SH-SY5Y (cell line): ENCODE measurements at regions not wholly inside any gene's neighbourhood (a gene's known extent, or its start where the extent isn't known, plus 50 kb on each side); places are given as distances from the start of the nearest gene placed in this dataset.

ENCODE experiments used
- GATA2 ChIP-seq: IDR thresholded peaks from 2 replicates; pipeline ENCODE4 v1.6.1; 2011; ENCODE audit warnings: mild to moderate bottlenecking, low read depth, low read length
- GATA3 ChIP-seq: IDR thresholded peaks from 2 replicates; pipeline ENCODE4 v1.6.1; 2011; ENCODE audit warnings: low read depth, mild to moderate bottlenecking, low read length, moderate library complexity

- TF ChIP-seq GATA2 (no peak), GATA3 (no peak)
Measured at GRCh38 chr18:10121028-10121427, 207.2 kb downstream of the VAPA start.
